Ureter (tissue), 1 donor: ENCODE measurements at regions not wholly inside any gene's neighbourhood (a gene's known extent, or its start where the extent isn't known, plus 50 kb on each side); places are given as distances from the start of the nearest gene placed in this dataset.

Source experiments
- DNase-seq: peaks from one replicate; pipeline ENCODE4 v3.0.0-alpha.2; 2020; ENCODE audit warnings: low spot score
- donor health status: DM: yes; HTN: yes; CAD: no.

DNA sequence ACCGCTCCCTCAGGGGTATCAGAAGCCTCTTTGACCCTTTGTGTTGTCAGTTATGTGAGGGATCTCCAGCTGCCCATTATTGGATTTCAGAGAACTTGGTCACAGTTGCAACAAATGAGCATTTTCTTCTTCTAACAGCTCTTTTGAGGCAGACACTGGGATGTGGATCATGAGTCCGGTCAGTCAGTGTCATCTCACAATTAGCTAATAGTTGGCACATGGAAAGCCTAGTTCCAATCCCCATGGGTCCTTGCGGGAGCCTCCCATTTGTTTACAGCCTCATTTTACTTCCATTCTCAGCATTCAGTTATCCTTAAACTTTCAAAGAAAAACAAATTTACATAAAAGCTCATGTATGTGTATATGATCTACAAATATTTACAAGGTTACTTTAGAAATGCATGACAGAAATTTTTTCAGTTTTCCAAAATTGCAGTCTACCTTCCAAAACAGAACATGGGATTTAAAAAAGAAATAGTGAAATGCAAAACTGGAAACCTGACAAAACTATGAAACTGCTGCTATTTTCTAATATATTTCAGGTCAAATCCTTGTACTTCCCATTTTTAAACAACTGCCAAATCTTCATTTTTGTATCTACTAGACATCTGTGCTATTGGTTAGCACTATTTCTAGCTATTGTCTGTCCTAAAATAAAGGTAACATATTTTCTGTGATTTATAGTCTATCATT, 547.1 kb upstream of the ZEB2 start:
- no peak for DNase-seq

DNA sequence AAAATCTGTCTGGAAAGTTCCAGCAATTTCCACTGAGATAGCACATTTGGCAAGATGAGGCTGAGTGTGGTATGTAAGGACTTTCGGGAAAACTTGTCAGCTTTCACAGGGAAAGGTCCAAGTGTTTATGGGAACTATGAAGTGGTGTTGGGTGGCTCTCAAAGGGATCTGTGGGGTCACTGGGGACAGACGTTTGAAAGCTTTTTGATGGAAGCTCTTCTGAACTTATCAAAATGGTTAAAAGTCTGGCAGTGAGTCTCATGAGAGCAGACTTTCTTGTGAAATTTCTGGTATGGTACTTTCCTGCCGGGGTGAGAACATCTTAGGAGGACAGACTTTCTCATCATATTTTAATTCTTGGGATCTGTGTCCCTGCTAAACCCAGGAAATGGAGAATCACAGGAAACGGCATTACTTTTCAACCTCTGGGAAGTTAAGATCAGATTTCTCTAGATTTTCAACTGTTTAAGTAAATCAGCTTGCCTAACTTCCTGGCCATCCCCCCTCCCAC, 546.3 kb upstream of the ZEB2 start:
- DNase-seq, result no peak

DNA sequence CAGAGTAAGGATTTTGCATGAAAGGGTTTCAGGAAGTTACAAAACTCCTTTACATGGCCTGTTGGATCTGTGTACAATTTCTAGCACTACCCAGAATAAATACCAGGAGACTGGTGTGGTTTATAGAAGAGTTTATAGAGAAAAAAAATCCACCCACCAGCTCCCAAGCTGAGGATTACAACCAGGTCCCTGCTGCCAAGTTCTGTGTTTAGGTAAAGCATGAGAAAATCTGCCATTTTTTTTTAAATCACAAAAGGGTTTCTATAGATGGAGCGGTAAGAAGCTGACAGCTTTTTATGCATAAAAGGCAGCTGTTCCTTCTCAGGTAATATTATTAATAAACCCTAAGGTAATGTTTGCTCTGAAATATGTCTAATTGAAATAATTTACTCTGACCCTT, 545.4 kb upstream of the ZEB2 start:
- DNase-seq, result no peak

DNA sequence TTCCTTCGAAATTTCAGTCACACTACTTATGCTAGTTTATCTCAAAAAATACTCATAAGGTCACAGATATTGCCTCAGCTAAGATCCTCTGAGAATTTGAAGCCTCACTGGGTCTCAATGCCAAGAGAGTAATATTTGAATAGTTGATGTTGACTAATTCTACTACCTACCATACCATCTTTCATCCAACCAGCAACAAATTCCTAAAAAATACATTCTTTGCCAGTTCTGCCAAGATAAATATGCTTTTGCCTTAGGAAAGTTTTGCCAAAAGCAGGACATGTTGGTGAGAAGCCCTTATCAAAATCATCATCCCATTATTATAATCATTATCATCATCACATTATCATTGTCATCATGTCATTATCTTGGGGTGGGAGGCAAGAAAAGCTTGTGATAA, 544.6 kb upstream of the ZEB2 start:
- no peak for DNase-seq

DNA sequence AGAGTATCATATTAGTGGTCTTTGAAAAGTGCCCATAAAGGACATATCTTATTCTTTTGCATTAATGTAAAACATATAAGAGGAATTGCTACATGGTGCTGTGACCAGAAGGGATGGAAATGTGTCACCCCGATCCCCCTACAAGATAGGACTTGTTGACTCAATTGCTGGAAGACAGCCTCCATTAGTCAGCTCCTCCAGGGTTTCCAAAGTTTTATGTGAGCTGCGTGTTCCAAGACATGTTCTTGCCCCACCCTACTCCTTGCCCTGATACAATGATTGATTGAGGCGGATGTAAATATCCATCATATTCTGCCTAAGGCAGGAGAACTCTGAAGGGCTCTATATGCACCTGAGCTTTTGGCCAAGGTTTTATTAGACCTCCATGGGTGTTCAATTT, 541.0 kb upstream of the ZEB2 start:
- no peak for DNase-seq

DNA sequence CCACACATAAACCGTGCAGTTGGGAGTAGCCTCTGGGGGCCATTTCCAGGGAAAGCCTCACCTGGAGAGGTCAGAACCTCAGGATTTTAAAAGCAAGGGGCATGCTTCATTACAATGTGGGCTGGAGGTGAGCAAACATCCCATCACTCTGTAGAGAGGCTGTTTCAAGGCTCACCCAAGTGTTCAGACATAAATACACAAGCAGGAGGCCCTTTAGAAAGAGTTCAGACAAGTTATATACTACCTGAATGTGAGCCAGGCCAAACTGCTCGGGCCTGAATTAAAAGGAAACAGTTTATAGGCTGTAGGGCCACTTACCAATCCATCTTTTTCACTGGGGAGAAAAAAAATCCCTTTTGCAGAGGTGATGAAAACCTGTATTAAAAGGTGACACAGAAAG, 540.0 kb upstream of the ZEB2 start:
- no peak for DNase-seq

DNA sequence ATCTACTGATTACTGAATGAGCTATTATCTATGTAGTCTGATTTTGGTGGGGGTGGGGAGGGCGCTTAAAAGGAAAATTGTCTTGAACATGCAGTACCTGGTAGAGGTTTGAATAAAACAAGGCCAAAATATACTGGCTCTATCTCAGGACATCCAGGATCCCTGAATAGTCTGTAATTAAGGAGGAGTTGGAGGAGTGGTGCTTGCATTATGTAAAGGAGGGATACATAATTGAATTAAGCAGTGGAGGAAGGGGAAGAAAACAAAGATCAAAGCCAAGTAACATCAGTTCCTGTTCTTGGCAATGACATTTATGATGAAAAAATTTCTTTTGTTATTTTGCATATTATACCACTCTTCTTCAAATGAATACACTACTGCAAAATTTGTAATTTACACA, 539.4 kb upstream of the ZEB2 start:
- no peak for DNase-seq

DNA sequence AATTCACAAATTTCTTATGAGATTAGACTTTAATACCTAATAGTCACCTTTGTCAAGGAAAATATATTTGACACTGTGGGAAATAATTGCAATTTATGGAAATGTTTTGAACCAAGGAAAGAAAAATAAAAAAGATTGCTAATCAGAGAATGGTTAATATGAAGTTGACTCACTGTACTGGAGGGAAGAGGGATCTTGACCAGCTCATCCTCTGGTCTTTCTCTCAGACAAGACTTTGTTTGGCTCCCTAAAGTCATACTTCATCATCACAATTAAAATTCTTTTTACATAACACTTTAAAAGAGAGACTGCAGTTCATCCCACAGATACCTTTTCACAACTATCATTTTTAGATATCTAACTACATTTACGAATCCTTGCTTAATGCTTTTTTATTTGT, 538.5 kb upstream of the ZEB2 start:
- no peak for DNase-seq

DNA sequence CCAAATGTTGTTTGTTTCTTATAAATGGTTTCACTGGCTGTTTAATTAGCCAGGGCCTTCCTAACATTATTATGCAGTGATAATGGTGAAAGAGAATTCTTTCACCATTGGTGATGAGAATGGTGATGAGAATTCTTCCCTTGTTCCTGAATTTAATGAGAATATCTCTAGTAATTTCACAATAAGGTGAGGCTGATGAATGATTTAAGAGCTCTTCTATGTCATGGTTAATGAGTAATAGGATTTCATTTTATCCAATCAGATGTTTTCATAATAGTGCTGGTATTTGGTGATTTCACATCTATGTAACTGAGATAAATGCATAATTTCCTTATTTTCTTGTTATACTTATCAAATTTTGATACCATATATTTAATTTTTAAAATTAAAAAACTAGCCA, 535.7 kb upstream of the ZEB2 start:
- DNase-seq, result no peak

DNA sequence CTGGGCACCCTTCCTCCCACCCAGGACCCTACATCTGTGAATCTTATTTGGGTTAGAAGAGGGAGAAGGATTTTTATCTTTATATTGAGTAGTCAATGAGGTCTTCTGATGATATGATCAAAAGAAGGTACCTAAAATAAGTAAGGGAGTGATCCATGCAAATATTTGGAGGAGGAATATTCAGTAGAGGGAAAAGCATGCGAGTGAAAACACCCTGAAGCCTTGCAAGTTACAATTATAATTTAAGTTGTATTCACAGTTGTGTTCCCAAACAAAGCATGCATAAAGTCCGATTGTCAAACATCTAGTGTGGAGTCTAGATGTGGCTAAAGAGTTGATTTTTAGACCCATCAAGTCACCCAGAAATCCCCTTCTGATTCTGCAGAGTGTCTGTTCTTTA, 530.2 kb upstream of the ZEB2 start:
- DNase-seq, result no peak

DNA sequence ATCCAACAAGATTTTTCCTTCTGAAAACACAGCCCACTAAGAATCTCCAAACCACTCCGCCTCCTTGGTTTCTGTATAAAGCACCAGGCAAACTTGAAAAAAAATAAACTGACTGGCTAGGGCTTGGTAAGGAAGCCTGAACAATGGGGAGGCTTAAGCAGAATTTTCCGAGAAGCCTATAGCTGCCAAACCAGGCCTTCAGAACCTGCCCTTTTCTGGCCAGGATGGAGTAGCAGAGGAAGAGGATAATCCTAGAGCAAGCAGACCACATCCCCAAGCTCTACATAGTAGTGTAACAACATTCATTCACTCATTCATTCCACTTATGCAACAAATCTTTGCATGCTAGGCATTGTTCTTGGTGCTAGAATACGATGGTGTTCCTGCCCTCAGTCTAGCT, 529.6 kb upstream of the ZEB2 start:
- DNase-seq, result no peak

DNA sequence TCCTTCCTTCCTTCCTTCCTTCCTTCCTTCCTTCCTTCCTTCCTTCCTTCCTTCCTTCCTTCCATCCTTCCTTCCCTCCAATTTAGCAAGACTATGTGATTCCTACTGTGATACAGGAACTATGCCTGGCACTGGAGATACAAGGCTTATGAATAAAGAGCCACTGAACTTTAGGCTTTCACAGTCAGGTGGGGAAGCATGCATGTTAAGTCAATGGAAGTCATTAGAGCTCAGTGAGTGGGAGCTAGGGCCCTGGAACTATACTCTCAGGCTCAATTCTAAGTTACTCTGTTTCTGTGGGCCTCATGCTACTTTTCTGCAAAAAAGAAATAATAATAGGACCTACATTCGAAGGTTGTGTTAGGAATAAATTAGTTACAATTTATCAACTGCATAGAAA, 527.6 kb upstream of the ZEB2 start:
- no peak for DNase-seq

DNA sequence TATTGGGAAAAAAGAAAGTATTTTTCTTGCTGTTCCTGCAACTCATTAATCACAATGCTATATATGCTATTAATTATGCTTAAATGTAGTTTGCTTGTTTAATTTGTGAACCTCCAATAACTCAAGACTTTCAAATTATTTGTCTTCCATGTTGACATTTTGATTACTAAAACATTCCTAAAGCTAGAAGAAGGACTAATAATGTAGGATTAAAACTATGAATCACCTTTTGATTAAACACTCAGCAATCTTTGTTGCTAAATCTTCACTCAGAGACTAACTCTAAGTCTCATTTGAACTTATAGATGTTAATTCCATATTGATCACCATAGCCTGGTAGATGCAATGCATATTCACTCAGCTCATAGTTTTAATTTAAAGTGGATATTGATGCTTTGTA, 524.6 kb upstream of the ZEB2 start:
- DNase-seq, result no peak

DNA sequence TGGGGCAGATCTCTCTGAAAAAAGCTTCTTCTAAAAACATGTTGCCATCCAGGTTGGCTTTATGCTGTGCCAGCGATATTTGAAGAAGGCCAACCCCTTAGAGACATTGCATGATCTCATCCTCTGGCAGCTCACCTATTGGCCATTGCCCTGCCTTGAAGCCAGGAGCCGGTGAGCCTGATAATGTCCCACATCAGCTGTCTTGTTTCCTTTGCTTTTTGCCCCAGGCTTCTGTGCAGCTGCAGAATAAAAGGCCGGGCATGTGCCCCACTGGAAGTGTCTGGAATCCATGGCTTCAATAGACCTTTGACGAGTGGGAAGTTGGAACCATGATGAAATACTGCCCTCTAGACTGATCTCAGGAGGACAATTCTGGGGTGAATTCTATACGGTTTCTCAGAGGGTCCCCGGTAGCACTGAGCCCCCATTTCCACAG, 523.5 kb upstream of the ZEB2 start:
- DNase-seq, result no peak

DNA sequence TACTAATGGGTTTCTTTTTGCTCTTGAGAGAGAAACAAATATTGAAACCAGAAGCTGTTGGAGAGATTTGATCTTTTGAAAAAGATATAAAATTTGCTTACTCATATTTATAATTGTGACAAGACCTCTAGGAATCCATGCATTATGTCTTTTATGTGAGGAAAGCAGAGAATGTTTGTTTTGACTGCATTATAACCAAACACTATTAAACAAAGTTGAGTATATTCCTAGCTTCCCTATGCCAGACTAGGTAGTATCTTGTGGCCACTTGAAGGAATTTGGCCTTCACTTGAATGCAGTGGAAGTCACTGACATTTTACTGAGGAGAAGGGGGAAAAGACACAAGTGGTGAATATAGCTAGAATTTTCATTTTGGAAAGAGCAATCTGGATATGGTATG, 521.8 kb upstream of the ZEB2 start:
- DNase-seq, result no peak

DNA sequence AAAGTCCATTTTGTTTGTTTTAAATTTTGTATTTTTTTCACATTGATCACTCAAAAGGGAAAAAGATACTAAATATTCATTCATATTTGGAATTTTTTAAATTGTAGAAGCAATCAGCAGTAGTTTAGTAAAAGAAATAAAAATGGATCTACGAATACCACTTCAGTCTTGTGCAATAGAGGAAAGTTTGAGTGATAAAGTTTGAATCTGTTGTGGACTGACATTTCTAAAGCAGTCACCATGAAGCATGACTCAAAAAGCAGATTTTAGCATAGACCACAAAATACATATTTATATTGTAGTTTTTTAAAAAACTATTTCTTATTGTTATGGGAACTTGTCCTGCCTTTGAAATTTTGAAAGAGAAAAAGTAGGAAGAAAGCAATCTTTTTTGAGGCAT, 520.5 kb upstream of the ZEB2 start:
- no peak for DNase-seq

DNA sequence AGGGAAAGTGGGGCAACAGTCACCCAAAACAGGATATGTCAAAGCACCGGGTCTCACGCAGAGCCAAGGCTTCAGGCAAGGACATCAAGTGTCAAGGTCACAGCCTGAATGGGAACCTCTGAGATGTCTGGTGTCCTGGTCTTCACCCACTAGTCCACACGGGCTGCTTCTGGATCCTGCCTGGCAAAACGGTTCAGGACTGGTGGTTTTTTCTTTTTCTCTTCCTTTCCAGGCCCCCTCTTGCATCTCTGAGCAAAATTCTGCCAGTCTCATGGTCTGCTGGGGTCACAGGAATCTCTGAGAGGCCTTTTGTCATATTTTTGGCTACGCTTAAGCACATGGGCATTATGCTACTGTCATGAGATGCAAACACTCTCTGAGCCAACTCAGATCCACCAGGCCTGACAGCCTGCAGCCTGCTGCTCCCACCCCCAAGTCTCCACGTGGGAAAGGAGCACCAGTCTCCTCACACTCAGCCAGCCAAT, 518.2 kb upstream of the ZEB2 start:
- DNase-seq, result no peak

DNA sequence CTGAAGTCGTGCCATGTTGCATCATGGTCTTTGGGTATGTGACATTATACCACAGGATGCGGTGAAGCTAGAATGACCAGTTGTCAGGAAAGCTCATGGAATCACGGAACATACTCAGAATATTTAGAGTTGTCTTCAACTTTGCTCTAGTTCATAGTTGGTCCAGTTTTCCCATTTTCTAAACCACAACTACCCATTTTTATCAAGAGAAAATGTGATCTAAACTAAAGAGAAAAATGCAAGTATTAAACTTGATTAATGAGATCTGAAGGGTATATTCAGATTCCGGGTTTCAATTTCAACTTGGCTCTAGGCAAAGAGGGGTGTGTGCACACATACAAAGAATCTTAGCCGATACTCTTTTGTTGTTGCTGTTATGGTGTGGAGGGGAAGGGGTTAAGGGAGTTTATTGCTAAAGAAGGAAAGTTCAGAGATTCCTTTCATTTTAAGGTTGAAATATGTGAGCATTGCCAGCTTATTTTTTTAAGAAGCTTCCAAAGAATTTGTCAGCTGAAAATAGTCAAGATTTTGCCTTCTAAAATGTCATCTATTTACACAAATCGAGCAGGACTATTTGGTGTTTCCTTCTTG, 516.6 kb upstream of the ZEB2 start:
- no peak for DNase-seq

DNA sequence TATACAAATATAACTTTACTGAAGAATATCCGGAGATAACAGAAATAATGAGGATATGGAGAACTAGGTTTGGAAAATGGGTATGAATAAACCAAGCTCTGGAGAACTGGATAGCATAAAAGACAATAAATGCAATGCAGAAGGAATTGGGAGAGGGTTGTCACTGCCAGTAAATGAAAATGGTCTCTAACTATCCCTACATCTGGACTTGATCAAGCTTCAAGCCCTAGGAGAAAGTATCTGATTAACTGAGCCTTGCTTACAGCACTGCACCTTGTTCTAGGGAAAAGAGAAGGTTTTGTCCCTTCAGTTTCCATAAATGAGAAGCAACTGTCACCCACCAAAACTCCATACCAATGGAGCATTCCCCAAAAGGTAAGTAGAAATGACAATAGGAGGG, 514.6 kb upstream of the ZEB2 start:
- no peak for DNase-seq

DNA sequence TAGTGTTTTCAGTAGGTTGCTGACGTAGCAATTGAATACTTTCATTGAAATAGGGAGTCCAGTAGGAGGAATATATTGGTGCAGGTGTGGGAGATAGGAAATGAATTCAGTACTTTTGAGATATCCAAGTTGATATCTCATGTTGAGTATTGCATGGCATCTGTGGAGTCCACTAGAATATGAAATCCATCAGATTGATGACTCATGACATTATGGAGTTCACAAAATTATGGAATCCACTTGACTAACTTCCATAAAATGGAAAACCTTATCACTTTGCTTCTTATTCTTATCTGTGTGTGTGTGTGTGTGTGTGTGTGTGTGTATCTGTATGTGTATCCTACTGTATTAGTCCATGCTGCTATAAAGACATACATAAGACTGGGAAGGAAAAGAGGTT, 513.5 kb upstream of the ZEB2 start:
- DNase-seq, result no peak

DNA sequence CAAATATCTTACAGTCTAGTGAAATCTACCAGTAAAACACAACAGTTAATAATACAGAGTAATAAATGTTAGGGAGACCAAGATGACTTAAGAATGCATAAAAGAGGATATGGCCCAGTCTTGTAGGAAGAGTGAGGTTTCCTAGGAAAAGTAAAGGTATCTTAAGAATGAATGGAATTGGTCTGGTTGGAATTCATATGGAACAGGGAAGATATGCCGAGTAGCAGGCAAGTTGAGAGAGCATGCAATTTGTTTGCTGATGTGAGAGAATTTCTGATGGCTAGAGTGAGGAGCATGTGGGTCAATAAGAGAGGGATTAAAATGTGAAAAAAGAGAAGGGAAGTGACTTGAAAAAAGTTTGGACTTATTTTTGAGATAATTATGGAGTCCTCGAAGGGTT, 512.9 kb upstream of the ZEB2 start:
- DNase-seq, result no peak

DNA sequence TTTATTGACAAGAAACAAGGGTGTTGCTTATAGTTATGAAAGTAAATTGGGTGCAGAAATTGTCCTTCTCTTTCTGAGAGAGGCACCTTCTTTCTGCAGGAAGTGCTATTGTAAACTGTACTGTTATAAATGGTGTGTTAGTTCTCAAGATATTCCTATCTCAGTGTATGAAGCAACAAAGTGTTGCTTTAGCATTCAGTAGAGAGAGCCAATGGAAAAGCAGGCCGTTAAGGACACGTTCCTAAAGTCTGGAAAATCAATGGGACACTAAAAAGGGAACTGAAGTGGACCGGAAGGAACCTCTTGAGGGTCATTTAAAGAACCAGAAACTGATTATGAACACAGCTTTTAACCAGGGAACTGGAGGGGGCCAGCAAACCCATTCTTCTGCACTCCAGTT, 510.0 kb upstream of the ZEB2 start:
- no peak for DNase-seq

DNA sequence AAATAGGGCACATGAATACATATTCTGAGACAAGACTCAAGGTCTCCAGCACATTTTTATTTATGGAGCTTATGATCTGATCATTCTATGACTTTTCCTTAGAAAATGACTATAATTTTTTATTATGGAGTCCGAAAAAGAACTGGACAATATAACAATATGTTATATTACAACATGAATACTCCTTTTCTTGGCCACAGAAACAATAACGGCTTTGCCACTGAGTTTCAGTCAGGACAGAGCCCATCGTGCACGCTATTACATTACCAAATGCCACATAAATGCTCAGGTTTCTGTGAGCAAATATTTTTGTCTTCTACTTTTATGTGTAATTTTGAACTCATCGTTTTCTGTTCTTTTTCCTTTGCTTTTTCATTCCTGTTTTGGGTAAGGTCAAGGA, 509.2 kb upstream of the ZEB2 start:
- no peak for DNase-seq
